Activated CD8-positive, alpha-beta memory T cell treated with anti-CD3 and anti-CD28 coated beads, Interleukin-2, amount 10 ng/mL, durations not matched to agents 7 days and 5 days (primary cell): ENCODE measurements at regions not wholly inside any gene's neighbourhood (a gene's known extent, or its start where the extent isn't known, plus 50 kb on each side); places are given as distances from the start of the nearest gene placed in this dataset.

Experiments used
- ATAC-seq: fragments of 150-1000 bp; cut with Tn5 transposase; one replicate; pipeline ENCODE4 v1.10.0; 2021; ENCODE audit warnings: moderate library complexity
- CTCF ChIA-PET: fragments of 350-600 bp; sonication (Branson Sonifier 250); formaldehyde crosslinking; loops from one replicate; lab custom pipeline; 2021; ENCODE audit warnings: antibody characterized with exemption; lab: Charles Lee
- DNase-seq: peaks from one replicate; pipeline ENCODE4 v3.0.0-alpha.2; 2020
- H3K27ac Mint-ChIP-seq: one replicate; pipeline ENCODE4 v1.8.0; 2021; ENCODE audit warnings: mild to moderate bottlenecking, mixed read lengths
- H3K27me3 Mint-ChIP-seq: one replicate; pipeline ENCODE4 v1.8.0; 2021; ENCODE audit warnings: mixed read lengths
- H3K36me3 Mint-ChIP-seq: one replicate; pipeline ENCODE4 v1.8.0; 2021; ENCODE audit warnings: mild to moderate bottlenecking, mixed read lengths
- H3K4me1 Mint-ChIP-seq: one replicate; pipeline ENCODE4 v1.8.0; 2021; ENCODE audit warnings: mixed read lengths
- H3K4me3 Mint-ChIP-seq: one replicate; pipeline ENCODE4 v1.8.0; 2021; ENCODE audit warnings: mild to moderate bottlenecking, moderate library complexity, mixed read lengths
- H3K9me3 Mint-ChIP-seq: one replicate; pipeline ENCODE4 v1.8.0; 2022; ENCODE audit warnings: low read depth, mixed read lengths

DNA sequence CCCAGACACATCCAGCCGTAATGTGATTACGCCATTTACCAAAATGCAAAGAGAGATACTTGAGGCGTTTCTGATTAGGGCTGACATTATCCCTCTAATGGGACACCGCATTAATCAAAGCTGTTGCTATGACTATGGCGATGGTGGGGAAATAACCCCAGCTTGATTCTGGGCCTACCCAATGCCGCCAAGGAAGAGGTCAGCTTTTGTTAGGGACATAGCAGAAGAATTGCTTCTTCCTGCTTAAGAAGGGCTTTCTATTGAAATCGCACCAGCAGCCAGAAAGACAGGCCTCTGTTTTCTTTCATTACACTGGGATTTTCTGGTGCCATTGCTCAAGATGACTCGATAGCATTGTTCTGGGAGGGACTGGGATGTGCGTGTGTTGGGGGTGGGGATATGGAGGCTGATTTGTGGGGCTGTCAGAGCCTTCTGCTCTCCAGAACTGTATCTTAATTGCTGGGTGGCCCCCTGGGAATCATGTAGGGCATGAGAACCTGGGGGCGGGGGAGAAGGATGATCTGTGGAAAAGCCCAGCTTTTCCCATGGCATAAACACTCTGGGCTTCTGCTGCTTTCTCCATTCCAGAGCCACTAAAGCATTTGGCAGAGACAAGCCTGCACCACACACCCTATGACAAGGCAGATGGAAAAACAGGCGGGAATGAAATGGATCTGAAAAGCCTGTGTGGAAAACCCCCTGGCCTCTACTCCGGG, 106.5 kb upstream of the RAD23B start:
- no peaks in the 10 kb centered on the region for H3K9me3 Mint-ChIP-seq
- no peak overlapping the region for H3K4me3 Mint-ChIP-seq
- CTCF ChIA-PET = no interaction called here
- H3K27me3 Mint-ChIP-seq = peaks cover 14% of the 10 kb centered on the region
- no peaks in the 10 kb centered on the region for H3K36me3 Mint-ChIP-seq
- no peak overlapping the region for H3K27ac Mint-ChIP-seq
- no peak for DNase-seq
- no peak for ATAC-seq
- H3K4me1 Mint-ChIP-seq = peaks cover 32% of the 10 kb centered on the region

DNA sequence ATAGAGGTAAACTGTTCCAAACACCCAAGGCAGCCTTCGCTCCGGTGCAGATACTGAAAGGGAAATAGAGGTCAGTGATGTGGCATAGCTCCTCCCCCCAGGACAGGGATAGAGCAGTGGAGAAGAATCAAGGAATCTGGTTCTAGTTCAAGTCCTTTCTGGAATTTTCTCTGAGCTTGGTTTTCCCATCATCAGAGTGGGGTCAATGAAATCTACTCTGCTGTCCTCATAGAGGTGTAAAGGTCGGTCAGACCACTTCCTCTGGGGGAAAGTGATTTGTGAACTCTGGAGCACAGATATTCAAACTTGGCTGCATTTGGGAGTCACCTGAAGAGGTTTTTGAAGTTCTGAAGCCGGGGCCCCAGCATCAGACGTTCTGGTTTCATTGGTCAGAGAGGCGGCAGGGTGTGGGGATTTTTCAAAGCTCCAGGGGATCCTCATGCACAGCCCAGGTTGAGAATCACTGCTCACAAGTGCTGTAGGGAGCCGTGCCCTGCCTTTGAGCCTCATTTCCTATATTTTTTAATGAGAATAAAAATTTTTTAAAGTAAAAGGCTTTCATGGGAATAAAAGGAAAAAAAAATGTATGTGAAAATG, 105.7 kb upstream of the RAD23B start:
- CTCF ChIA-PET = no interaction called here
- peaks cover 18% of the 10 kb centered on the region for H3K27me3 Mint-ChIP-seq

DNA sequence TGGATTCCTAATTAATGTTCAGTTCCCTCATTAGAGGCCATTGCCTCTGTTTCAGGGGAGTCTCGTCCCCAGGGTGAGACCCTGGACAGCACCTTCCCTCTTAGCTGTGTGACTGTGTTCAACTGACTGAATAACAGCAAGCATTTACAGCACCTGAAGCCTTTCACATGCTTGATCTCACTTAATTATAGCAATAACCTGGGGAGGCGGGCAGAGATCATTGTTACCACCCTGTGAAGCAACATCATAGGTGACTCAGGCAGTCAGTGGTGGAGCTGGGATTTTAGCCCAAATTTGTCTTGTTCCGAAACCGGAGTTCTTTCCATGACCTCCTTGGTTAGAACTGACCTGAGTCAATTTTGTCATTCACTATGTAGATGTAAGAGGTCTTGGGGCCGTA, 105.2 kb upstream of the RAD23B start:
- no peak for ATAC-seq
- H3K27me3 Mint-ChIP-seq = peaks cover 20% of the 10 kb centered on the region
- peaks cover 23% of the 10 kb centered on the region for H3K4me1 Mint-ChIP-seq
- no peaks in the 10 kb centered on the region for H3K9me3 Mint-ChIP-seq
- no peaks in the 10 kb centered on the region for H3K36me3 Mint-ChIP-seq
- no peak overlapping the region for H3K4me3 Mint-ChIP-seq
- no peak for DNase-seq
- no peak overlapping the region for H3K27ac Mint-ChIP-seq
- CTCF ChIA-PET = no interaction called here

More for the DNA sequence above, 105.7 kb upstream of the RAD23B start:
- H3K36me3 Mint-ChIP-seq = no peaks in the 10 kb centered on the region
- DNase-seq = no peak
- no peak for ATAC-seq
- no peak overlapping the region for H3K4me3 Mint-ChIP-seq
- no peaks in the 10 kb centered on the region for H3K9me3 Mint-ChIP-seq
- H3K27ac Mint-ChIP-seq = no peak overlapping the region
- H3K4me1 Mint-ChIP-seq = peaks cover 29% of the 10 kb centered on the region

DNA sequence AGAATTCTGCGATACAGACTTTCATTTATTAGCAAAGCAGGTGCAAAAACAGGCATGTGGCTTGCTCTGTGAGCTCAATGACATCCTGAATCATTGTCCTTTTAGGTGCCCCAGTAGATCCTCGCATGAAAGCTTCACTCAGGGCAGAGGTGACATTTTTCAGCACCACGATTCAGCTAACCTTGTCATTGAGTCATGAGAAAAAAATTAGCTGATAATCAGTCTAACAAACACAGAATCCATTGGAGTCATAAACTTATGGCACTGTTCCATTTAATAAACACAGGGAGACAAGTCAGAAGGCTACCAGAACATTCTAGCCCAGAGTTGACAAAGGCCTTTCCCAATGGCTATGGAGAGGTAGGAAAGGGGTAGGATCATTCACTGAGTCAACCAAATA, 104.8 kb upstream of the RAD23B start:
- no peaks in the 10 kb centered on the region for H3K36me3 Mint-ChIP-seq
- peaks cover 19% of the 10 kb centered on the region for H3K4me1 Mint-ChIP-seq
- H3K9me3 Mint-ChIP-seq = no peaks in the 10 kb centered on the region
- ATAC-seq (no peak), DNase-seq (no peak)
- no peak overlapping the region for H3K4me3 Mint-ChIP-seq
- H3K27me3 Mint-ChIP-seq = peaks cover 24% of the 10 kb centered on the region
- no peak overlapping the region for H3K27ac Mint-ChIP-seq
- CTCF ChIA-PET = no interaction called here

DNA sequence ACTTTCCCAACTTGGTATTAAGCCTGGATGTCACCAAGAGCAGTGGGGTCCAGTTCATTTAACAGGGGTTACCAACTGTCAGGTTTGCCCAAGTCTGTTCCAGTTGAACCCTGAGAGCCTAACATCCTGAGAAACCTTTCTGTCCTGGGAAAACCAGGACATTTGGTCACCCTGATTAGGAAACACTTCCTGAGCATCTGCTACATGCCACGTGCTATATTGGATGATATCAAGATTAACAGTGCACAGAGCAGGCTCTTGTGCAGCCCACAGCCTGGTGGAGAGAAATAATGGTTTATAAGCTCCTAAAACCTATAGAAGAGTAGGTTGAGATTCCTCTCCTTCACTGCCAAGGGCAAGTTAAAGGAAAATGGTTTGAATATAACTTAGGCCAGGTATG, 102.9 kb upstream of the RAD23B start:
- no peak overlapping the region for H3K4me3 Mint-ChIP-seq
- no peak for ATAC-seq
- no peaks in the 10 kb centered on the region for H3K9me3 Mint-ChIP-seq
- DNase-seq = no peak
- H3K27ac Mint-ChIP-seq = no peak overlapping the region
- peaks cover 40% of the 10 kb centered on the region for H3K27me3 Mint-ChIP-seq
- CTCF ChIA-PET = no interaction called here
- no peaks in the 10 kb centered on the region for H3K36me3 Mint-ChIP-seq
- H3K4me1 Mint-ChIP-seq = no peaks in the 10 kb centered on the region

DNA sequence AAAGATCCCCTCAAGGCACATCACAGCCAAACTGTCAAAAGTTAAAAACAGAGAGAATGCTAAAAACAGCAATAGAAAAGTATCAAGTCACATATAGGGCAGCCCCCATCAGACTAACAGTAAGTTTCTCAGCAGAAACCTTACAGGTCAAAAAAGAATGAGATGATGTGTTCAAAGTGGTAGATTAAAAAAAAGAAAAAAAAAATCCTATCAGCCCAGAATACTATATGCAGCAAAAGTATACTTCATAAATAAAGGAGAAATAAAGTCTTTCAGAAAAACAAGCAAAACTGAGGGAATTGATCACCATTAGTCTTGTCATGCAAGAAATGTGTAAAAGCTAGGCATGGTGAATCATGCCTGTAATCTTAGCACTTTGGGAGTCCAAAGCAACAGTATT, 99.9 kb upstream of the RAD23B start:
- ATAC-seq = no peak
- Mint-ChIP-seq H3K27me3 (peaks cover 50% of the 10 kb centered on the region), H3K36me3 (no peaks in the 10 kb centered on the region), H3K9me3 (no peaks in the 10 kb centered on the region), H3K4me1 (no peaks in the 10 kb centered on the region), H3K4me3 (no peak overlapping the region), H3K27ac (no peak overlapping the region)
- CTCF ChIA-PET = interaction anchor here (0.8 kb wide), 1 partner anchor 179 kb away, joined by 3 read pairs; no protein-coding TSS in a partner anchor
- no peak for DNase-seq

DNA sequence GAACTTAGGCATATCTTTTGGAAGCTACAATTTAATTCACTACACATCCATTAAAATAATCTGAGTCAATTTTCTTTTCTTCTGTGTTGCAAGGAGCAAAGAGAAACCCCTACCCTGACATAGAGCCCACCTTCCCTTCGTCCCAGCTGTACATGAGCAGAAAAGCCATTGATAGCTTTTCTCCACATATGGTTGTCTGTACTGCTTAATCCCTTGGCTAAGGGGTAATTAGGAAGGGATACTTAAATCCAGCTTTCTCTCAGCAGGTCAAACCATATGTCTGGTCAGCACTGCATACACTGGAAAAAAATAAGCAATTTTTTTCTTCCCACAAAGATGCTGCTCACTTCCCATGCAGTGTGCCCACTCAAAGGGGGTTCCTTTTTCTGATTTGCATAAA, 94.7 kb upstream of the RAD23B start:
- Mint-ChIP-seq H3K27ac (no peak overlapping the region), H3K4me1 (no peaks in the 10 kb centered on the region), H3K27me3 (peaks cover 46% of the 10 kb centered on the region), H3K4me3 (no peak overlapping the region), H3K36me3 (no peaks in the 10 kb centered on the region), H3K9me3 (no peaks in the 10 kb centered on the region)
- CTCF ChIA-PET = no interaction called here
- ATAC-seq (no peak), DNase-seq (no peak)

DNA sequence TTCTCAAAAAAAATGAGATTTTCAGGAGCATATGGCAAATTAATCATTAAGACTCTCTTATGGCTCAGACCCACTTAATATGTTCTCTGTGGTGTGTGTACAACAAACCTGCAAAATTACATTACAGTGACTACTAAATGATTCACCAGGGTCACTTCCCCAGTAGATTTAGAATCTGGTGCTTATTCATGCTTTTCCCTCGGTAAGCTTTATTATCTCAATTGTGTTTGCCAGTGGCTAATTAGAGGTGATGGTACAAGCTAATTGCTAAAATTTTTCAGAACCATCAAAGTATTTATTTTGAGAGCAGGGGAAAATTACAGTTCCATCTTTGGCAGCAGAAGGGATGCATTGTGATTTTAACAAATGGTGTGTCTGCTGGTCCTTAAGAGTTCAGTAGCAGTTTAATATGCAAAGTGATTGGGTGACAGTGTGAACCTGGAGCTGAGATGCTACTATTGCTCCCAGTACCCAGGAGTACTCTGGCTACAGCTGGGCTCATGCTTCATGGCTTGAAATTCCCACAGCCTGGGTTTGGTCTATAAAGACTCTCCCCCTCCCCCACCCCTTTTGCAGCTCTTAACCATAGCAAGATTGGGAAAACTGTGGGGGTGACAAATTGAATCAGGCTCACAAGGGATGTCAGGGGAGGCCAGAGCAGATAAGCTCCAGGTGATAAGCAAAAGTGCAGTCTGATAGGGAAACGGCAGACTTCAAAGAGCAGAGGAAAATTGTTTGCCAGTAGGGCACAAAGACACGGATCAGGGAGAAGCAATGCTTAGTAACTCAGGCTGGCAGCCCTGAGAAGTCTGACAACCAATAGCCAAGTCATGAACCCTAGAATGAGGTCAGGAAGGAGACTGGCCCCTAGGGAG, 92.8 kb upstream of the RAD23B start:
- CTCF ChIA-PET = interaction anchor here (1.1 kb wide), 1 partner anchor 151 kb away, joined by 3 read pairs; no protein-coding TSS in a partner anchor
- ATAC-seq (no peak), DNase-seq (no peak)
- H3K4me1 Mint-ChIP-seq = no peaks in the 10 kb centered on the region
- peaks cover 40% of the 10 kb centered on the region for H3K27me3 Mint-ChIP-seq
- H3K27ac Mint-ChIP-seq = no peak overlapping the region
- no peaks in the 10 kb centered on the region for H3K9me3 Mint-ChIP-seq
- H3K36me3 Mint-ChIP-seq = no peaks in the 10 kb centered on the region
- H3K4me3 Mint-ChIP-seq = no peak overlapping the region

DNA sequence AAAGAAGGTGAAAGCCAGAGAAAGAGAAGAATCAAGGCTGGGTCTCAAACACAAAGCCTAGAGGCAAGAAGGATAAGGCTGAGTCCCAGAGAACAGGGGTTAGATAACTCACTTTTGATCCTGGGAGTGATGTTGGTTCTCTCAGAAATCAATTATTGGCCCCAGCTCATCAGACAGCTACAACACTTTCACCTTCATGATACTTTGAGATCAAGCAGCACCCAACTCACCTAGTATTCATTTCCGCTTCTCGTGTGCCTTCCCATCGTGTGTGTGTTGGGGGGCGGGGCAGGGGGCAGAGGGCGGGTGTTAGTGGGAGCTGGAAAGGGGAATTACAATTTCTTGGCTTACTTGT, 92.2 kb upstream of the RAD23B start:
- no peak overlapping the region for H3K4me3 Mint-ChIP-seq
- no peaks in the 10 kb centered on the region for H3K36me3 Mint-ChIP-seq
- no peaks in the 10 kb centered on the region for H3K9me3 Mint-ChIP-seq
- no peaks in the 10 kb centered on the region for H3K4me1 Mint-ChIP-seq
- ATAC-seq (no peak), DNase-seq (no peak)
- no peak overlapping the region for H3K27ac Mint-ChIP-seq
- CTCF ChIA-PET = interaction anchor here (1.1 kb wide), 1 partner anchor 150 kb away, joined by 3 read pairs; no protein-coding TSS in a partner anchor
- peaks cover 41% of the 10 kb centered on the region for H3K27me3 Mint-ChIP-seq

DNA sequence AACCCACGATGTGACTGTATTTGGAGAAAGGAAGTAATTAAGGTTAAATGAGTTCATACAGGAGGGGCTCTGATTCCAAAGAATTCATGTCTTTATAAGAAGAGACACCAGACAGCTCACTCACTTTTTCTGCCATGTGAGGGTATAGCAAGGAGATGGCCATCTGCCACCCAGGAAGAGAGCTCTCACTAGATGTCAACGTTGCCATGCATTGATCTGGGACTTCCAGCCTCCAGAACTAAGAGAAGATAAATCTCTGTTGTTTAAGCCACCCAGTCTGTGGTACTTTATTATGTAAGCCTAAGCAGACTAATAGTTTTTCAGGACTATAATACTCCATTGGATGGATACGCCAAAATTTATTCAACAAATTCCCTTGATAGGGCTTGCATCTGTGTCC, 89.8 kb upstream of the RAD23B start:
- Mint-ChIP-seq H3K4me3 (no peak overlapping the region), H3K27me3 (peaks cover 36% of the 10 kb centered on the region), H3K9me3 (no peaks in the 10 kb centered on the region), H3K4me1 (no peaks in the 10 kb centered on the region), H3K36me3 (no peaks in the 10 kb centered on the region), H3K27ac (no peak overlapping the region)
- ATAC-seq = no peak
- CTCF ChIA-PET = no interaction called here
- no peak for DNase-seq

DNA sequence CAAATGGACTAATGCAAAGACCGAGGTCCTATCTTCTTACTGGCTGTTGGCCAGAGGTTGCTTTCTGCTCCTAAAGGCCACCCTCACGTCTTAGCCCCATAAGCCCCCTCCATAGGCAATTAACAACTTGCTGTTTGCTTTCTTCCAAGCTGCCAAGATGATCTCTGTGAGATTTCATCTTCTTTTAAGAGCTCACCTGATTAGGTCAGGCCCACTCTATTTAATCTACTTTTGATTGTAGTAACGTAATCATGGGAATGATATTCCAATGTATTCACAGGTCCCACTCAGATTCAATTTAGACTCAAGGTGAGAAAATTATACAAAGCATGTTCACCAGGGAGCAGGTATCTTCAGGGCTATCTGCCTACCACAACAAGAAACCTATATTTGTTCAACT, 84.4 kb upstream of the RAD23B start:
- DNase-seq (no peak), ATAC-seq (no peak)
- H3K27me3 Mint-ChIP-seq = peaks cover 19% of the 10 kb centered on the region
- peaks cover 4% of the 10 kb centered on the region for H3K9me3 Mint-ChIP-seq
- no peaks in the 10 kb centered on the region for H3K36me3 Mint-ChIP-seq
- H3K27ac Mint-ChIP-seq = no peak overlapping the region
- H3K4me3 Mint-ChIP-seq = no peak overlapping the region
- no peaks in the 10 kb centered on the region for H3K4me1 Mint-ChIP-seq
- CTCF ChIA-PET = no interaction called here

DNA sequence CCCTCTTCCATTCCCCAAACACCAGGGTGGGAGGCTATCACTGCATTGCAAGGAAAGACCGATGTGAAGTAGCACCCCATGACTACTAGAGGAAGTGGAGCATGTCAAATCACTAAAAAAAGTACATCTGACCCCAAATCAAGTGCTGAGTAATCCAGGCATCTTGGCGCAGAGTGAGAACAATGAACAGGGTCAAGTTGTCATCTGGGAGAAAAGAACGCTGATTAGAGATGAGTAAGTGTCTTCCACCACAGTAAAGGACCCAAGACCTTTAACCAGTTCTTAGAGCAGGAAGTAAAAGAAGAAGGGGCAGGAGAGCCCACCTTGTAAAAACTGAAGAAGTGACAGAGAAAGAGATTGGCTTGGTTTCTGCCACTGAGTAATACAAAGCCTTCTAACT, 75.0 kb upstream of the RAD23B start:
- Mint-ChIP-seq H3K36me3 (no peaks in the 10 kb centered on the region), H3K4me3 (no peak overlapping the region), H3K9me3 (no peaks in the 10 kb centered on the region), H3K4me1 (peaks cover 7% of the 10 kb centered on the region), H3K27ac (no peak overlapping the region), H3K27me3 (peaks cover 33% of the 10 kb centered on the region)
- no peak for DNase-seq
- peak; percentile 16 for ATAC-seq
- CTCF ChIA-PET = interaction anchor here (1.6 kb wide), 1 partner anchor 133 kb away, joined by 6 read pairs; no protein-coding TSS in a partner anchor

DNA sequence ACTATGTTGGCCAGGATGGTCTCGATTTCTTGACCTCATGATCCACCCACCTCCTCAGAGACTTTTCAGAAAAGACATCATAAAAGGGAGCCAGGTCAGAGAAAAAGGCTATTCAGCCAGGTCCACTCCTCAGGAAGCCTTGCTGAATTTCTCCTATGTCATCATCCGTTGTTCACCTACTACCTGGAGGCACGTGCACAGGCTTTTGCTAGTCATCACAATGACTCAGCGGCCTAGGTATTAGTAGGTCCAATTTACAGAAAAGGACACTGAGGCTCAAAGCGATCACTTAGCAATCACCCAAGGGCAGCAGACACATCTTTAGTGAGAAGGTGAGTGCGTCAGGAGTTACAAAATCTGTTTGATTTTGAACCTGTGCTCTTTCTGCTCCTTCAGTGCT, 72.3 kb upstream of the RAD23B start:
- no peaks in the 10 kb centered on the region for H3K36me3 Mint-ChIP-seq
- H3K27ac Mint-ChIP-seq = no peak overlapping the region
- no peak for ATAC-seq
- peaks cover 30% of the 10 kb centered on the region for H3K27me3 Mint-ChIP-seq
- CTCF ChIA-PET = no interaction called here
- DNase-seq = no peak
- peaks cover 22% of the 10 kb centered on the region for H3K4me1 Mint-ChIP-seq
- no peak overlapping the region for H3K4me3 Mint-ChIP-seq
- H3K9me3 Mint-ChIP-seq = no peaks in the 10 kb centered on the region
